Uterus (tissue), 3 donors: ENCODE measurements at regions not wholly inside any gene's neighbourhood (a gene's known extent, or its start where the extent isn't known, plus 50 kb on each side); places are given as distances from the start of the nearest gene placed in this dataset.

ENCODE experiments used
- DNase-seq, 2 donors: peaks; one replicate each; pipeline ENCODE4 v3.0.0-alpha.2; 2019 to 2020
- H3K27ac ChIP-seq, 2 donors: fragments of 200-600 bp; sonication (generic); 1 replicate in 1 of 2; 2 replicates in 1 of 2; pipeline ENCODE4 v1.5.1; 2016 to 2018
- H3K27me3 ChIP-seq, 2 donors: fragments of 200-600 bp; sonication (generic); one replicate each; pipeline ENCODE4 v1.5.1; 2018 to 2019; ENCODE audit warnings: control low read depth in 1 of 2
- H3K36me3 ChIP-seq, 2 donors: fragments of 200-600 bp; sonication (generic); one replicate each; pipeline ENCODE4 v1.5.1; 2019; ENCODE audit warnings: control low read depth in 1 of 2
- H3K4me1 ChIP-seq, 2 donors: fragments of 200-600 bp; sonication (generic); one replicate each; pipeline ENCODE4 v1.5.1; 2018 to 2019; ENCODE audit warnings: control low read depth in 1 of 2
- H3K4me3 ChIP-seq, 2 donors: fragments of 200-600 bp; sonication (generic); 1 replicate in 1 of 2; 2 replicates in 1 of 2; pipeline ENCODE4 v1.5.1; 2018 to 2019; ENCODE audit warnings: mild to moderate bottlenecking in 1 of 2
- H3K9me3 ChIP-seq, 2 donors: fragments of 200-600 bp; sonication (generic); one replicate each; pipeline ENCODE4 v1.5.1; 2019; ENCODE audit warnings: control low read depth in 1 of 2
- CTCF ChIP-seq, 4 experiments: fragments of 200-600 bp in 2 of 4; fragments of 450-650 bp in 2 of 4; sonication (generic) in 2 of 4; IDR thresholded peaks; one replicate each; pipeline ENCODE4 v1.5.1; 2016 to 2019; ENCODE audit warnings: antibody characterized with exemption in 4 of 4, mild to moderate bottlenecking in 2 of 4, moderate library complexity in 1 of 4
- POLR2A ChIP-seq, 2 donors: fragments of 450-650 bp; IDR thresholded peaks; one replicate each; pipeline ENCODE4 v1.6.1; 2016; ENCODE audit warnings: antibody characterized with exemption in 2 of 2, mild to moderate bottlenecking in 1 of 2, moderate library complexity in 1 of 2
- intact Hi-C: fragments of 100-400 bp; cut with DNase I; formaldehyde crosslinking; loops from one replicate; pipeline ENCODE4 v1.15.1; 2023; ENCODE audit warnings: low total_unique reads
- donor health status: DM: yes; HTN: yes; CAD: no.

GRCh38 chr2:140011287-140011686, 1231.1 kb upstream of the NXPH2 start:
- DNase-seq = no peak
- H3K4me1 ChIP-seq = no peaks in the 10 kb centered on the region
- H3K4me3 ChIP-seq = no peak overlapping the region
- no peaks in the 10 kb centered on the region for H3K27me3 ChIP-seq
- H3K9me3 ChIP-seq = no peaks in the 10 kb centered on the region
- no peaks in the 10 kb centered on the region for H3K36me3 ChIP-seq
- intact Hi-C loops = no loop called here
- H3K27ac ChIP-seq = no peak overlapping the region
- TF ChIP-seq POLR2A (IDR thresholded peaks at IDR 0.05) (no peak), CTCF (IDR thresholded peaks at IDR 0.05) (no peak)

- intact Hi-C loops = no loop called here
- H3K27ac ChIP-seq = no peak overlapping the region
- H3K4me3 ChIP-seq = no peak overlapping the region
- H3K36me3 ChIP-seq = no peaks in the 10 kb centered on the region
- DNase-seq = no peak
- no peaks in the 10 kb centered on the region for H3K9me3 ChIP-seq
- no peaks in the 10 kb centered on the region for H3K27me3 ChIP-seq
- TF ChIP-seq CTCF (IDR thresholded peaks at IDR 0.05) (no peak), POLR2A (IDR thresholded peaks at IDR 0.05) (no peak)
- no peaks in the 10 kb centered on the region for H3K4me1 ChIP-seq
Measured at GRCh38 chr2:140002110-140002509, 1221.9 kb upstream of the NXPH2 start.

- no peaks in the 10 kb centered on the region for H3K4me1 ChIP-seq
- no peaks in the 10 kb centered on the region for H3K36me3 ChIP-seq
- no peak overlapping the region for H3K27ac ChIP-seq
- TF ChIP-seq CTCF (IDR thresholded peaks at IDR 0.05) (no peak), POLR2A (IDR thresholded peaks at IDR 0.05) (no peak)
- no peak overlapping the region for H3K4me3 ChIP-seq
- no peaks in the 10 kb centered on the region for H3K27me3 ChIP-seq
- intact Hi-C loops = no loop called here
- no peaks in the 10 kb centered on the region for H3K9me3 ChIP-seq
- DNase-seq = no peak
Measured at GRCh38 chr2:139992711-139993345, 1212.6 kb upstream of the NXPH2 start.

GRCh38 chr2:139992078-139992477, 1211.9 kb upstream of the NXPH2 start:
- intact Hi-C loops = no loop called here
- no peak overlapping the region for H3K27ac ChIP-seq
- H3K4me1 ChIP-seq = no peaks in the 10 kb centered on the region
- H3K9me3 ChIP-seq = no peaks in the 10 kb centered on the region
- no peak overlapping the region for H3K4me3 ChIP-seq
- H3K27me3 ChIP-seq = no peaks in the 10 kb centered on the region
- H3K36me3 ChIP-seq = no peaks in the 10 kb centered on the region
- DNase-seq = no peak
- TF ChIP-seq POLR2A (IDR thresholded peaks at IDR 0.05) (no peak), CTCF (IDR thresholded peaks at IDR 0.05) (no peak)

GRCh38 chr2:139990646-139991335, 1210.6 kb upstream of the NXPH2 start:
- DNase-seq = no peak
- Histone ChIP-seq H3K27me3 (no peaks in the 10 kb centered on the region), H3K27ac (no peak overlapping the region), H3K4me1 (no peaks in the 10 kb centered on the region), H3K9me3 (no peaks in the 10 kb centered on the region), H3K36me3 (no peaks in the 10 kb centered on the region), H3K4me3 (no peak overlapping the region)
- TF ChIP-seq CTCF (IDR thresholded peaks at IDR 0.05) = no peak
- no peak for TF ChIP-seq POLR2A (IDR thresholded peaks at IDR 0.05)
- intact Hi-C loops = no loop called here
